Ishikawa (cell line): ENCODE measurements at regions not wholly inside any gene's neighbourhood (a gene's known extent, or its start where the extent isn't known, plus 50 kb on each side); places are given as distances from the start of the nearest gene placed in this dataset.

ENCODE experiments used
- CEBPB ChIP-seq: IDR thresholded peaks from 2 replicates; pipeline ENCODE4 v1.6.1; 2012
- CREB1 ChIP-seq: IDR thresholded peaks from 2 replicates; pipeline ENCODE4 v1.6.1; 2012; ENCODE audit warnings: low read depth
- EGR1 ChIP-seq: IDR thresholded peaks from 2 replicates; pipeline ENCODE4 v1.6.1; 2012
- EP300 ChIP-seq: IDR thresholded peaks from 2 replicates; pipeline ENCODE4 v1.6.1; 2012; ENCODE audit warnings: borderline replicate concordance
- FOXM1 ChIP-seq: IDR thresholded peaks from 2 replicates; pipeline ENCODE4 v1.6.1; 2012; ENCODE audit warnings: low read depth, borderline replicate concordance
- NFIC ChIP-seq: IDR thresholded peaks from 2 replicates; pipeline ENCODE4 v1.6.1; 2012
- RAD21 ChIP-seq: IDR thresholded peaks from 2 replicates; pipeline ENCODE4 v1.6.1; 2012; ENCODE audit warnings: low read depth
- TAF1 ChIP-seq: IDR thresholded peaks from 2 replicates; pipeline ENCODE4 v1.6.1; 2012; ENCODE audit warnings: low read depth, mild to moderate bottlenecking
- TCF12 ChIP-seq: IDR thresholded peaks from 2 replicates; pipeline ENCODE4 v1.6.1; 2012; ENCODE audit warnings: low read depth
- TEAD4 ChIP-seq: IDR thresholded peaks from 2 replicates; pipeline ENCODE4 v1.6.1; 2012
- YY1 ChIP-seq: IDR thresholded peaks from 2 replicates; pipeline ENCODE4 v1.6.1; 2012; ENCODE audit warnings: low read depth
- ZBTB7A ChIP-seq: IDR thresholded peaks from 2 replicates; pipeline ENCODE4 v1.6.1; 2012; ENCODE audit warnings: low read depth
- TF ChIP-seq, protein P1 (sequence below): IDR thresholded peaks from 2 replicates; pipeline ENCODE4 v1.6.1; 2012; ENCODE audit warnings: low read depth, mild to moderate bottlenecking
- TF ChIP-seq, protein P2 (sequence below): IDR thresholded peaks from 2 replicates; pipeline ENCODE4 v1.6.1; 2012

DNA sequence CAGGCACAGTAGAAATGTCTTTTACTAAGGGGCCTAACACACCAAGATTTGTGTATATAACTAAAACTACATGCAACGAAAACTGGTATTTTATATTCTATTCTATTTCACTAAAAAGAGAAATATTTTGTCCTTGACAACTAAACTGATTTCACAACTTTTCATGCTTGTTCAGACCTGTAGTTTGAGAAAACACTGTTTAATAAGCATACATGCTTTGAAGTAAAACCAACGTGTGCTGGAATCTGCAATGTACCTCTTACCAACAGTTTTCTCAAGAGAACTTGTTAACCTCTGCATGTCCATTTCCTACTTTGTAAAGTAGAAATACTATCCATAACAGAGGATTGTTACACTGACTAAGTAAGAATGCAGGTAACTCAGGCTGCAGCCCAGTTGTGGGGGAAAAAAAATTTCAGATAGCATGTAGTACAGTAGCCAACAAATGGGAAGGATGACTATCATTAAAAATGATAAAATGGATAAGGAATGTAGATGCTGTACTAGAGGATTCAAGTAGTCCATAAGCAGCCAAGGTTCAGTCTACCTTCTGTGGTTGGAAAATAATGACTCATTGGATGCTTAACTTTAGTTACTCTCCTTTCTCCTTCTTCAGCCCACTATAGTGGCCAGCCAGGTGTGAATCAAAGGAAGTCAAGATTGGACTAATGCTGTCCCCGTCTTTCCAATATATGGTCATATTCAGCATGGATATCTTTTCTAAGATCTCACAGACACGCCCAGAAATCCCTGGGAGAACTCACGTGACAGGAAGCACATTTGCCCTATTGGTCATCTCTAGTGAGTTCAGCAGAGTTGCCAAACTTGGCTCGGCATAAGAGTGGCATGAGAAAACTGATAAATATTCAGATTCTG lies 65.2 kb downstream of the HFE start:
- no peak for TF ChIP-seq FOXM1
- TF ChIP-seq TAF1 = no peak
- TF ChIP-seq CREB1 = no peak
- no peak for TF ChIP-seq YY1
- no peak for TF ChIP-seq EP300
- TF ChIP-seq EGR1 = no peak
- TF ChIP-seq RAD21 = no peak
- TF ChIP-seq NFIC = no peak
- TF ChIP-seq TEAD4 = no peak
- TF ChIP-seq, protein P1, sequence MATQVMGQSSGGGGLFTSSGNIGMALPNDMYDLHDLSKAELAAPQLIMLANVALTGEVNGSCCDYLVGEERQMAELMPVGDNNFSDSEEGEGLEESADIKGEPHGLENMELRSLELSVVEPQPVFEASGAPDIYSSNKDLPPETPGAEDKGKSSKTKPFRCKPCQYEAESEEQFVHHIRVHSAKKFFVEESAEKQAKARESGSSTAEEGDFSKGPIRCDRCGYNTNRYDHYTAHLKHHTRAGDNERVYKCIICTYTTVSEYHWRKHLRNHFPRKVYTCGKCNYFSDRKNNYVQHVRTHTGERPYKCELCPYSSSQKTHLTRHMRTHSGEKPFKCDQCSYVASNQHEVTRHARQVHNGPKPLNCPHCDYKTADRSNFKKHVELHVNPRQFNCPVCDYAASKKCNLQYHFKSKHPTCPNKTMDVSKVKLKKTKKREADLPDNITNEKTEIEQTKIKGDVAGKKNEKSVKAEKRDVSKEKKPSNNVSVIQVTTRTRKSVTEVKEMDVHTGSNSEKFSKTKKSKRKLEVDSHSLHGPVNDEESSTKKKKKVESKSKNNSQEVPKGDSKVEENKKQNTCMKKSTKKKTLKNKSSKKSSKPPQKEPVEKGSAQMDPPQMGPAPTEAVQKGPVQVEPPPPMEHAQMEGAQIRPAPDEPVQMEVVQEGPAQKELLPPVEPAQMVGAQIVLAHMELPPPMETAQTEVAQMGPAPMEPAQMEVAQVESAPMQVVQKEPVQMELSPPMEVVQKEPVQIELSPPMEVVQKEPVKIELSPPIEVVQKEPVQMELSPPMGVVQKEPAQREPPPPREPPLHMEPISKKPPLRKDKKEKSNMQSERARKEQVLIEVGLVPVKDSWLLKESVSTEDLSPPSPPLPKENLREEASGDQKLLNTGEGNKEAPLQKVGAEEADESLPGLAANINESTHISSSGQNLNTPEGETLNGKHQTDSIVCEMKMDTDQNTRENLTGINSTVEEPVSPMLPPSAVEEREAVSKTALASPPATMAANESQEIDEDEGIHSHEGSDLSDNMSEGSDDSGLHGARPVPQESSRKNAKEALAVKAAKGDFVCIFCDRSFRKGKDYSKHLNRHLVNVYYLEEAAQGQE = no peak
- TF ChIP-seq, protein P2, sequence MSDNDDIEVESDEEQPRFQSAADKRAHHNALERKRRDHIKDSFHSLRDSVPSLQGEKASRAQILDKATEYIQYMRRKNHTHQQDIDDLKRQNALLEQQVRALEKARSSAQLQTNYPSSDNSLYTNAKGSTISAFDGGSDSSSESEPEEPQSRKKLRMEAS = no peak
- TF ChIP-seq TCF12 = no peak
- TF ChIP-seq CEBPB = no peak
- no peak for TF ChIP-seq ZBTB7A
